ENCODE measurements at regions not wholly inside any gene's neighbourhood (a gene's known extent, or its start where the extent isn't known, plus 50 kb on each side); places are given as distances from the start of the nearest gene placed in this dataset.

- Mint-ChIP-seq H3K27ac (ENCODE audit: unreplicated experiment) (no peak overlapping the region), H3K9me3 (ENCODE audit: unreplicated experiment) (peaks cover 8% of the 10 kb centered on the region), H3K27me3 (ENCODE audit: insufficient read depth, unreplicated experiment) (no peaks in the 10 kb centered on the region), H3K36me3 (ENCODE audit: insufficient read depth, unreplicated experiment) (no peaks in the 10 kb centered on the region), H3K4me3 (ENCODE audit: unreplicated experiment) (no peak overlapping the region), H3K4me1 (ENCODE audit: low read depth, unreplicated experiment) (no peaks in the 10 kb centered on the region)
- H3K4me1 ChIP-seq, result no peaks in the 10 kb centered on the region
- ChIA-PET POLR2A (no interaction called here), CTCF (no interaction called here)
- no peak overlapping the region for H3K4me3 ChIP-seq (ENCODE audit: low read depth, low read length)
- intact Hi-C loops (cut with micrococcal nuclease; ENCODE audit: unreplicated experiment), result no loop called here
- TF ChIP-seq, protein P1, sequence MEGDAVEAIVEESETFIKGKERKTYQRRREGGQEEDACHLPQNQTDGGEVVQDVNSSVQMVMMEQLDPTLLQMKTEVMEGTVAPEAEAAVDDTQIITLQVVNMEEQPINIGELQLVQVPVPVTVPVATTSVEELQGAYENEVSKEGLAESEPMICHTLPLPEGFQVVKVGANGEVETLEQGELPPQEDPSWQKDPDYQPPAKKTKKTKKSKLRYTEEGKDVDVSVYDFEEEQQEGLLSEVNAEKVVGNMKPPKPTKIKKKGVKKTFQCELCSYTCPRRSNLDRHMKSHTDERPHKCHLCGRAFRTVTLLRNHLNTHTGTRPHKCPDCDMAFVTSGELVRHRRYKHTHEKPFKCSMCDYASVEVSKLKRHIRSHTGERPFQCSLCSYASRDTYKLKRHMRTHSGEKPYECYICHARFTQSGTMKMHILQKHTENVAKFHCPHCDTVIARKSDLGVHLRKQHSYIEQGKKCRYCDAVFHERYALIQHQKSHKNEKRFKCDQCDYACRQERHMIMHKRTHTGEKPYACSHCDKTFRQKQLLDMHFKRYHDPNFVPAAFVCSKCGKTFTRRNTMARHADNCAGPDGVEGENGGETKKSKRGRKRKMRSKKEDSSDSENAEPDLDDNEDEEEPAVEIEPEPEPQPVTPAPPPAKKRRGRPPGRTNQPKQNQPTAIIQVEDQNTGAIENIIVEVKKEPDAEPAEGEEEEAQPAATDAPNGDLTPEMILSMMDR (IDR thresholded peaks at IDR 0.05; ENCODE audit: insufficient read depth in 1 of 2, low read depth in 1 of 2, low read length in 1 of 2, severe bottlenecking in 1 of 2, unreplicated experiment in 1 of 2), result no peak
- H3K27me3 ChIP-seq (replicated peaks; ENCODE audit: control insufficient read depth, insufficient read depth, low read length), result no peaks in the 10 kb centered on the region
- DNase-seq, result no peak
- BruUV-seq (replicated peaks), result no TSS peak
- no peaks in the 10 kb centered on the region for H3K36me3 ChIP-seq (ENCODE audit: control insufficient read depth, insufficient read depth, low read length)
- H3K9me3 ChIP-seq, result no peaks in the 10 kb centered on the region
Measured at GRCh38 chr7:51472873-51473272, 156.3 kb upstream of the COBL start.

DNA sequence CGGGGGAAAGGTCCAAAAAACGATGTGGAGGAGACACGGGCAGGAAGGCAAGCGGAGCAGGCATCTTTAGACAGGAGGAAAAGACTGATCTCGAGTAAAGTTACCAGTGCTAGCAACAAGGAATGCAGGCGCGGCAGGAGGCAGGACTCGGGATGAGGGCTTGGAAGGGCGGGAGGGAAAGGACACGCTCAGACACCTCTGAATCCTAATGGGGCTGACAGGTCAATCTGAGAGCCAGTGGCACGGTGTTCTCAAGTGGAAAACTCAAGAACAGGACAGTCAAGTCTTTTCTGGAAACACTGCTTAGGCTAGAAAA is 155.3 kb upstream of the COBL start:
- Mint-ChIP-seq H3K27ac (ENCODE audit: unreplicated experiment) (no peak overlapping the region), H3K4me3 (ENCODE audit: unreplicated experiment) (no peak overlapping the region), H3K9me3 (ENCODE audit: unreplicated experiment) (peaks cover 8% of the 10 kb centered on the region), H3K27me3 (ENCODE audit: insufficient read depth, unreplicated experiment) (no peaks in the 10 kb centered on the region), H3K4me1 (ENCODE audit: low read depth, unreplicated experiment) (no peaks in the 10 kb centered on the region), H3K36me3 (ENCODE audit: insufficient read depth, unreplicated experiment) (no peaks in the 10 kb centered on the region)
- TF ChIP-seq, protein P1 (IDR thresholded peaks at IDR 0.05; ENCODE audit: insufficient read depth in 1 of 2, low read depth in 1 of 2, low read length in 1 of 2, severe bottlenecking in 1 of 2, unreplicated experiment in 1 of 2), result no peak
- Histone ChIP-seq H3K4me1 (no peaks in the 10 kb centered on the region), H3K27me3 (replicated peaks; ENCODE audit: control insufficient read depth, insufficient read depth, low read length) (no peaks in the 10 kb centered on the region), H3K9me3 (no peaks in the 10 kb centered on the region), H3K36me3 (ENCODE audit: control insufficient read depth, insufficient read depth, low read length) (no peaks in the 10 kb centered on the region), H3K4me3 (ENCODE audit: low read depth, low read length) (no peak overlapping the region)
- ChIA-PET CTCF (no interaction called here), POLR2A (no interaction called here)
- no TSS peak for BruUV-seq (replicated peaks)
- intact Hi-C loops (cut with micrococcal nuclease; ENCODE audit: unreplicated experiment), result no loop called here
- DNase-seq, result no peak

- Histone ChIP-seq H3K4me3 (ENCODE audit: low read depth, low read length) (no peak overlapping the region), H3K36me3 (ENCODE audit: control insufficient read depth, insufficient read depth, low read length) (no peaks in the 10 kb centered on the region), H3K9me3 (no peaks in the 10 kb centered on the region), H3K4me1 (no peaks in the 10 kb centered on the region), H3K27me3 (replicated peaks; ENCODE audit: control insufficient read depth, insufficient read depth, low read length) (no peaks in the 10 kb centered on the region)
- ChIA-PET POLR2A (no interaction called here), CTCF (no interaction called here)
- BruUV-seq (replicated peaks), result no TSS peak
- H3K4me1 Mint-ChIP-seq (ENCODE audit: low read depth, unreplicated experiment), result no peaks in the 10 kb centered on the region
- H3K27me3 Mint-ChIP-seq (ENCODE audit: insufficient read depth, unreplicated experiment), result no peaks in the 10 kb centered on the region
- no peaks in the 10 kb centered on the region for H3K36me3 Mint-ChIP-seq (ENCODE audit: insufficient read depth, unreplicated experiment)
- DNase-seq, result no peak
- intact Hi-C loops (cut with micrococcal nuclease; ENCODE audit: unreplicated experiment), result no loop called here
- TF ChIP-seq, protein P1 (IDR thresholded peaks at IDR 0.05; ENCODE audit: insufficient read depth in 1 of 2, low read depth in 1 of 2, low read length in 1 of 2, severe bottlenecking in 1 of 2, unreplicated experiment in 1 of 2), result no peak
- no peak overlapping the region for H3K4me3 Mint-ChIP-seq (ENCODE audit: unreplicated experiment)
- no peak overlapping the region for H3K27ac Mint-ChIP-seq (ENCODE audit: unreplicated experiment)
- peaks cover 8% of the 10 kb centered on the region for H3K9me3 Mint-ChIP-seq (ENCODE audit: unreplicated experiment)
Measured at GRCh38 chr7:51471210-51471980, 154.8 kb upstream of the COBL start.

Measured in Caco-2 (cell line).